ENCODE measurements at regions not wholly inside any gene's neighbourhood (a gene's known extent, or its start where the extent isn't known, plus 50 kb on each side); places are given as distances from the start of the nearest gene placed in this dataset.
"Not testable (repeated sequence)": the region's sequence is repeated elsewhere in the genome, so short reads cannot be mapped to it uniquely, and the experiment has no call there.

GRCh38 chr7:81839708-81840369, 70.0 kb upstream of the HGF start:
- Histone ChIP-seq H3K9me3 (ENCODE audit: control insufficient read depth in 5 of 5, low read length in 5 of 5) (peaks cover 0 to 4% (median 2%) of the 10 kb centered on the region in 5 donors), H3K36me3 (ENCODE audit: control insufficient read depth in 5 of 5, insufficient read depth in 5 of 5, low read length in 5 of 5) (no peaks in the 10 kb centered on the region), H3K9ac (ENCODE audit: low read length in 5 of 5) (no peak overlapping the region), H3K4me1 (ENCODE audit: control insufficient read depth in 5 of 5, insufficient read depth in 5 of 5, low read length in 5 of 5) (no peaks in the 10 kb centered on the region), H3K4me3 (ENCODE audit: low read depth in 1 of 5, low read length in 5 of 5) (no peak overlapping the region), H3K27me3 (ENCODE audit: control insufficient read depth in 5 of 5, insufficient read depth in 4 of 5, low read length in 5 of 5) (no peaks in the 10 kb centered on the region), H3K27ac (ENCODE audit: low read depth, low read length) (no peak overlapping the region)

DNA sequence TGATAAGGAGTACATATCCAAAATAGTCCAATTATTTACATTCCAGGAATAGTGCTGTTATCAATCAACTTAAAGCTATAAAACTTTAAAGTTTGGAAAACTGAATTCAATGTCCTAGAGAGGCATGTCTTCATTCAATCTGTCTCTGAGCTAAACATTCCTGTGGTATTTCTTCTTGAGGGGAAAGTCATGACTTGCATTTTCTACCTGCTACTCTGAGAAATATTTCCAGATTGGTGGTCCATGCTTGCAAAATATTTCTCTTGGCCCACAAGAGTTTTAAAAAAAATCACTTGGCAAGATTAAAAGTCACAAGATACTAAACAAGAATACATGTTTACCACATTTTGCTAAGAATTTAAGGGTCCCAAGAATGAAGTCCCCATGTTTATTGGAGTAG, 63.6 kb upstream of the HGF start:
- H3K9me3 ChIP-seq (ENCODE audit: control insufficient read depth in 5 of 5, low read length in 5 of 5): peaks cover 8 to 25% (median 15%) of the 10 kb centered on the region in 5 donors
- H3K27me3 ChIP-seq (ENCODE audit: control insufficient read depth in 5 of 5, insufficient read depth in 4 of 5, low read length in 5 of 5): no peaks in the 10 kb centered on the region
- H3K27ac ChIP-seq (ENCODE audit: low read depth, low read length): no peak overlapping the region
- no peaks in the 10 kb centered on the region for H3K4me1 ChIP-seq (ENCODE audit: control insufficient read depth in 5 of 5, insufficient read depth in 5 of 5, low read length in 5 of 5)
- no peak overlapping the region for H3K9ac ChIP-seq (ENCODE audit: low read length in 5 of 5)
- no peaks in the 10 kb centered on the region for H3K36me3 ChIP-seq (ENCODE audit: control insufficient read depth in 5 of 5, insufficient read depth in 5 of 5, low read length in 5 of 5)
- H3K4me3 ChIP-seq (ENCODE audit: low read depth in 1 of 5, low read length in 5 of 5): no peak overlapping the region

DNA sequence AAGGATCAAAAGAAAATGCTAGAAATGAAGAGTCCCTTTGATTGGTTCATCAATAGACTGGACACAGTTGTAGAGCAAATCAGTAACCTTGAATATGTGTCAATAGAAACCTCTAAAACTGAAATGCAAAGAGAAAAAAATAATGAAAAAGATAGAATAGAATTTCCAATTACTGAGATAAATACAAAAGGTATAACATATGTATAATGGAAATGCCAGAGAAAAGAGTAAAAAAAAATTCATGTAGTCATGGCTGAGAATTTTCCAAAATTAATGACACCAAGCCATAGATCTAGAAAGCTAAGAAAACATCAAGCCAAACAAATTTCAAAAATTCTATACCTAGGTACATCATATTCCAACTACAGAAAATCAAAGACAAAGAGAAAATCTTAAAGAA, 62.0 kb upstream of the HGF start:
- Histone ChIP-seq H3K27me3 (ENCODE audit: control insufficient read depth in 5 of 5, insufficient read depth in 4 of 5, low read length in 5 of 5) (no peaks in the 10 kb centered on the region), H3K4me3 (ENCODE audit: low read depth in 1 of 5, low read length in 5 of 5) (no peak overlapping the region), H3K9ac (ENCODE audit: low read length in 5 of 5) (no peak overlapping the region)

GRCh38 chr7:81829511-81829910, 59.7 kb upstream of the HGF start:
- H3K4me1 ChIP-seq (ENCODE audit: control insufficient read depth in 5 of 5, insufficient read depth in 5 of 5, low read length in 5 of 5); H3K27me3 ChIP-seq (ENCODE audit: control insufficient read depth in 5 of 5, insufficient read depth in 4 of 5, low read length in 5 of 5); H3K9ac ChIP-seq (ENCODE audit: low read length in 5 of 5); H3K36me3 ChIP-seq (ENCODE audit: control insufficient read depth in 5 of 5, insufficient read depth in 5 of 5, low read length in 5 of 5); H3K27ac ChIP-seq (ENCODE audit: low read depth, low read length); H3K4me3 ChIP-seq (ENCODE audit: low read depth in 1 of 5, low read length in 5 of 5): not testable (repeated sequence)
- peaks cover 8 to 25% (median 15%) of the 10 kb centered on the region in 5 donors for H3K9me3 ChIP-seq (ENCODE audit: control insufficient read depth in 5 of 5, low read length in 5 of 5)

More for the DNA sequence above, 62.0 kb upstream of the HGF start:
- Histone ChIP-seq H3K9me3 (ENCODE audit: control insufficient read depth in 5 of 5, low read length in 5 of 5) (peaks cover 8 to 25% (median 15%) of the 10 kb centered on the region in 5 donors), H3K36me3 (ENCODE audit: control insufficient read depth in 5 of 5, insufficient read depth in 5 of 5, low read length in 5 of 5) (no peaks in the 10 kb centered on the region), H3K4me1 (ENCODE audit: control insufficient read depth in 5 of 5, insufficient read depth in 5 of 5, low read length in 5 of 5) (no peaks in the 10 kb centered on the region), H3K27ac (ENCODE audit: low read depth, low read length) (no peak overlapping the region)

- Histone ChIP-seq H3K9ac (ENCODE audit: low read length in 5 of 5) (no peak overlapping the region), H3K36me3 (ENCODE audit: control insufficient read depth in 5 of 5, insufficient read depth in 5 of 5, low read length in 5 of 5) (no peaks in the 10 kb centered on the region), H3K4me3 (ENCODE audit: low read depth in 1 of 5, low read length in 5 of 5) (no peak overlapping the region), H3K27me3 (ENCODE audit: control insufficient read depth in 5 of 5, insufficient read depth in 4 of 5, low read length in 5 of 5) (no peaks in the 10 kb centered on the region), H3K4me1 (ENCODE audit: control insufficient read depth in 5 of 5, insufficient read depth in 5 of 5, low read length in 5 of 5) (no peaks in the 10 kb centered on the region), H3K9me3 (ENCODE audit: control insufficient read depth in 5 of 5, low read length in 5 of 5) (no peaks in the 10 kb centered on the region), H3K27ac (ENCODE audit: low read depth, low read length) (no peak overlapping the region)
These were observed 53.0 kb upstream of the HGF start for GRCh38 chr7:81822811-81823210.

- no peak overlapping the region for H3K9ac ChIP-seq (ENCODE audit: low read length in 5 of 5)
- no peaks in the 10 kb centered on the region for H3K27me3 ChIP-seq (ENCODE audit: control insufficient read depth in 5 of 5, insufficient read depth in 4 of 5, low read length in 5 of 5)
- no peaks in the 10 kb centered on the region for H3K4me1 ChIP-seq (ENCODE audit: control insufficient read depth in 5 of 5, insufficient read depth in 5 of 5, low read length in 5 of 5)
- H3K27ac ChIP-seq (ENCODE audit: low read depth, low read length): no peak overlapping the region
- no peaks in the 10 kb centered on the region for H3K36me3 ChIP-seq (ENCODE audit: control insufficient read depth in 5 of 5, insufficient read depth in 5 of 5, low read length in 5 of 5)
- H3K9me3 ChIP-seq (ENCODE audit: control insufficient read depth in 5 of 5, low read length in 5 of 5): no peaks in the 10 kb centered on the region
- no peak overlapping the region for H3K4me3 ChIP-seq (ENCODE audit: low read depth in 1 of 5, low read length in 5 of 5)
These were observed 50.0 kb upstream of the HGF start for GRCh38 chr7:81819861-81820260.

Measured in subcutaneous abdominal adipose tissue (tissue), 5 donors.